Body of pancreas (tissue), 4 donors: ENCODE measurements at regions not wholly inside any gene's neighbourhood (a gene's known extent, or its start where the extent isn't known, plus 50 kb on each side); places are given as distances from the start of the nearest gene placed in this dataset.

Source experiments
- POLR2A ChIP-seq, 3 donors: fragments of 450-650 bp; IDR thresholded peaks; one replicate each; pipeline ENCODE4 v1.6.1; 2016; ENCODE audit warnings: antibody characterized with exemption in 3 of 3, mild to moderate bottlenecking in 2 of 3
- TF ChIP-seq, protein P1 (sequence below), 7 experiments: fragments of 450-650 bp in 4 of 7; fragments of 200-600 bp in 3 of 7; sonication (generic) in 3 of 7; IDR thresholded peaks; one replicate each; pipeline ENCODE4 v1.5.1; 2016 to 2019; ENCODE audit warnings: antibody characterized with exemption in 7 of 7

DNA sequence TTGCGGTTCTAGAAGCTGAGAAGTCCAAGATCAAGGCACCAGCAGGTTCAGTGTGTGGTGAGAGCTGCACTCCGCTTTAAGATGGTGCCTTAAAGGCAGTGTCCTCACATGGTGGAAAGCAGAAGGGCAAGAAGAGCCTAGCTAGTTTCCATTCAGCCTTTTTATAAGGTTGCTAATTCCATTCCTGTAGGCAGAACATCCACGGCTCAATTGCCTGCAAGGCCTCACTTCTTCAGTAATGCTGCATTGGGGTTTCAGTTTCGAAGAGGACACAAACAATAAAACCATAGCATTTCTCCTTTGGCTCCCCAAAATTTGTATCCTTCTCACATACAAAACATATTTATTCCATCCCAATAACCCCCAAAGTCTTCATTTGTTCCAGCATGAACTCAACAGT, 109.5 kb upstream of the KCND2 start:
- no peak for TF ChIP-seq POLR2A (IDR thresholded peaks at IDR 0.05)
- TF ChIP-seq, protein P1, sequence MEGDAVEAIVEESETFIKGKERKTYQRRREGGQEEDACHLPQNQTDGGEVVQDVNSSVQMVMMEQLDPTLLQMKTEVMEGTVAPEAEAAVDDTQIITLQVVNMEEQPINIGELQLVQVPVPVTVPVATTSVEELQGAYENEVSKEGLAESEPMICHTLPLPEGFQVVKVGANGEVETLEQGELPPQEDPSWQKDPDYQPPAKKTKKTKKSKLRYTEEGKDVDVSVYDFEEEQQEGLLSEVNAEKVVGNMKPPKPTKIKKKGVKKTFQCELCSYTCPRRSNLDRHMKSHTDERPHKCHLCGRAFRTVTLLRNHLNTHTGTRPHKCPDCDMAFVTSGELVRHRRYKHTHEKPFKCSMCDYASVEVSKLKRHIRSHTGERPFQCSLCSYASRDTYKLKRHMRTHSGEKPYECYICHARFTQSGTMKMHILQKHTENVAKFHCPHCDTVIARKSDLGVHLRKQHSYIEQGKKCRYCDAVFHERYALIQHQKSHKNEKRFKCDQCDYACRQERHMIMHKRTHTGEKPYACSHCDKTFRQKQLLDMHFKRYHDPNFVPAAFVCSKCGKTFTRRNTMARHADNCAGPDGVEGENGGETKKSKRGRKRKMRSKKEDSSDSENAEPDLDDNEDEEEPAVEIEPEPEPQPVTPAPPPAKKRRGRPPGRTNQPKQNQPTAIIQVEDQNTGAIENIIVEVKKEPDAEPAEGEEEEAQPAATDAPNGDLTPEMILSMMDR (IDR thresholded peaks at IDR 0.05): no peak
